ENCODE measurements at regions not wholly inside any gene's neighbourhood (a gene's known extent, or its start where the extent isn't known, plus 50 kb on each side); places are given as distances from the start of the nearest gene placed in this dataset.

DNA sequence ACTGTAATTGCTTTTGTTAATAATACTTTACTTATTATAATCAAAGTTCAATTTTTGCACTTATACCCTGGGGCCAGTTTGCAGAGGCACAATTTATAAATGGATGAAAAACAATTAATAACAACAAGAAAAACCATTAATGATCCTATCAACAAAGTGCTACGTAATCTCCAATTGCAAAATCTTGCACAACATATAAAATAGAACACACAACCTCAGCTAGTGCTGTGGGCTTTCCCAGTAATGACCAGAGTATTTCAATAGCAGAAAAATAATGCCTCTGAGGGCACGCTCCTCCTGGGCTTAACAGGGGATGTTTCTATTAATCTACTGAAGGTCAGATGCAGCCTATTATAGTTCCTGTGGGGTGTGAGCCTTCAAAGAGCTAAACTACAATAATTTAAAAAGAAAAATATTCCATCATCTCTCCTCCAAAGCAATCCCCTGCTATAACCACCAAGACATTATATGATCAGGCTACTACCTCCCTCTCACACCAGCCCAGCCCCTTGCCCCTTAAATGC lies 508.5 kb upstream of the SLIT2 start:
- no peaks in the 10 kb centered on the region for H3K4me1 Mint-ChIP-seq
- TF ChIP-seq, protein P1, sequence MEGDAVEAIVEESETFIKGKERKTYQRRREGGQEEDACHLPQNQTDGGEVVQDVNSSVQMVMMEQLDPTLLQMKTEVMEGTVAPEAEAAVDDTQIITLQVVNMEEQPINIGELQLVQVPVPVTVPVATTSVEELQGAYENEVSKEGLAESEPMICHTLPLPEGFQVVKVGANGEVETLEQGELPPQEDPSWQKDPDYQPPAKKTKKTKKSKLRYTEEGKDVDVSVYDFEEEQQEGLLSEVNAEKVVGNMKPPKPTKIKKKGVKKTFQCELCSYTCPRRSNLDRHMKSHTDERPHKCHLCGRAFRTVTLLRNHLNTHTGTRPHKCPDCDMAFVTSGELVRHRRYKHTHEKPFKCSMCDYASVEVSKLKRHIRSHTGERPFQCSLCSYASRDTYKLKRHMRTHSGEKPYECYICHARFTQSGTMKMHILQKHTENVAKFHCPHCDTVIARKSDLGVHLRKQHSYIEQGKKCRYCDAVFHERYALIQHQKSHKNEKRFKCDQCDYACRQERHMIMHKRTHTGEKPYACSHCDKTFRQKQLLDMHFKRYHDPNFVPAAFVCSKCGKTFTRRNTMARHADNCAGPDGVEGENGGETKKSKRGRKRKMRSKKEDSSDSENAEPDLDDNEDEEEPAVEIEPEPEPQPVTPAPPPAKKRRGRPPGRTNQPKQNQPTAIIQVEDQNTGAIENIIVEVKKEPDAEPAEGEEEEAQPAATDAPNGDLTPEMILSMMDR (conservative IDR thresholded peaks at IDR 0.05), result no peak
- no peak overlapping the region for H3K4me3 Mint-ChIP-seq

More for the DNA sequence above, 508.5 kb upstream of the SLIT2 start:
- Mint-ChIP-seq H3K36me3 (ENCODE audit: insufficient read depth in 1 of 3, low read depth in 3 of 3) (no peaks in the 10 kb centered on the region), H3K27me3 (ENCODE audit: low read depth) (no peaks in the 10 kb centered on the region), H3K9me3 (no peaks in the 10 kb centered on the region), H3K27ac (no peak overlapping the region)
- H4K8ac ChIP-seq (replicated peaks; ENCODE audit: insufficient read length, low read depth, low read length), result no peak overlapping the region
- no peak overlapping the region for H2BK5ac ChIP-seq (ENCODE audit: insufficient read length, low read length)
- no peaks in the 10 kb centered on the region for H3K23me2 ChIP-seq (ENCODE audit: insufficient read length, low read depth, low read length, poor library complexity, severe bottlenecking)
- H3K14ac ChIP-seq (ENCODE audit: insufficient read depth, low read length), result no peak overlapping the region
- H2BK120ac ChIP-seq (ENCODE audit: low read depth, low read length, poor library complexity, severe bottlenecking), result no peak overlapping the region
- no peaks in the 10 kb centered on the region for H3K79me2 ChIP-seq (ENCODE audit: insufficient read depth, low read length)
- no peak overlapping the region for H3K18ac ChIP-seq (ENCODE audit: insufficient read length, low read depth, low read length)
- no peak overlapping the region for H2AK5ac ChIP-seq (ENCODE audit: insufficient read length, low read length)
- H3K27me3 ChIP-seq (ENCODE audit: insufficient read depth, low read length), result no peaks in the 10 kb centered on the region
- no peak overlapping the region for H3K9ac ChIP-seq (ENCODE audit: extremely low read depth, insufficient read length, low read length)
- no peak overlapping the region for H4K91ac ChIP-seq (ENCODE audit: insufficient read length, low read depth, low read length)
- H3K4me1 ChIP-seq (ENCODE audit: insufficient read depth, low read length), result no peaks in the 10 kb centered on the region
- DNase-seq, result no peak
- no peak overlapping the region for H3T11ph ChIP-seq (ENCODE audit: low read length)
- H3K56ac ChIP-seq (ENCODE audit: insufficient read length, low read depth, low read length), result no peak overlapping the region
- H2AFZ ChIP-seq (ENCODE audit: low read length), result no peak overlapping the region
- WGBS (ENCODE audit: extremely low coverage, insufficient read length, low lambda C conversion rate), result no CpG with 5 or more reads among the region's 2 CpGs
- no peak overlapping the region for H3K23ac ChIP-seq (ENCODE audit: insufficient read length, low read depth, low read length)
- no peak overlapping the region for H2BK12ac ChIP-seq (ENCODE audit: insufficient read length, low read depth, low read length)
- no peak overlapping the region for H4K5ac ChIP-seq (ENCODE audit: insufficient read length, low read depth, low read length)
- no peak overlapping the region for H3K4ac ChIP-seq (ENCODE audit: low read depth, low read length)
- H3K9me3 ChIP-seq (ENCODE audit: control insufficient read depth, low read depth, low read length), result no peaks in the 10 kb centered on the region
- no peaks in the 10 kb centered on the region for H4K20me1 ChIP-seq (ENCODE audit: control insufficient read depth, insufficient read depth, insufficient read length)
- H2BK20ac ChIP-seq (ENCODE audit: low read depth, low read length, poor library complexity, severe bottlenecking), result no peak overlapping the region
- no peak overlapping the region for H3K27ac ChIP-seq (ENCODE audit: insufficient read length, low read depth, low read length)
- no peak overlapping the region for H2BK15ac ChIP-seq (ENCODE audit: low read depth, low read length)
- no peaks in the 10 kb centered on the region for H3K79me1 ChIP-seq (ENCODE audit: insufficient read depth, low read depth, low read length, poor library complexity, severe bottlenecking)
- no peak overlapping the region for H3K4me2 ChIP-seq (ENCODE audit: insufficient read depth, insufficient read length, low read length)
